ENCODE measurements at regions not wholly inside any gene's neighbourhood (a gene's known extent, or its start where the extent isn't known, plus 50 kb on each side); places are given as distances from the start of the nearest gene placed in this dataset.

GRCh38 chr13:79973533-79973963, 367.4 kb downstream of the SPRY2 start:
- H4K8ac ChIP-seq (ENCODE audit: low read depth, low read length), result no peak overlapping the region
- no peak overlapping the region for H3K4me2 ChIP-seq (ENCODE audit: insufficient read depth, low read length, poor library complexity, severe bottlenecking)
- H3K36me3 ChIP-seq (replicated peaks in 1 of 2; ENCODE audit: control insufficient read depth in 2 of 2, insufficient read depth in 2 of 2, low read length in 2 of 2), result no peaks in the 10 kb centered on the region
- no peak overlapping the region for H3K9ac ChIP-seq (ENCODE audit: low read depth, low read length, poor library complexity)
- no peak for DNase-seq (ENCODE audit: low spot score)
- H2BK120ac ChIP-seq (ENCODE audit: low read depth, low read length), result no peak overlapping the region
- H2AK5ac ChIP-seq (ENCODE audit: low read depth, low read length), result no peak overlapping the region
- no peak overlapping the region for H2BK12ac ChIP-seq (ENCODE audit: low read length)
- no peak overlapping the region for H3K14ac ChIP-seq (ENCODE audit: low read length)
- H3K79me1 ChIP-seq (ENCODE audit: low read depth, low read length), result no peaks in the 10 kb centered on the region
- no peak overlapping the region for H4K91ac ChIP-seq (ENCODE audit: low read depth, low read length, poor library complexity)
- H3K27me3 ChIP-seq (ENCODE audit: control insufficient read depth in 3 of 3, insufficient read depth in 3 of 3, low read depth in 1 of 3, low read length in 3 of 3), result no peaks in the 10 kb centered on the region
- H3K4me1 ChIP-seq (ENCODE audit: control insufficient read depth in 2 of 2, insufficient read depth in 1 of 2, low read depth in 1 of 2, low read length in 2 of 2), result peaks cover 2 to 6% of the 10 kb centered on the region in 2 donors
- H3K9me3 ChIP-seq (replicated peaks in 1 of 2; ENCODE audit: control insufficient read depth in 2 of 2, insufficient read depth in 1 of 2, low read depth in 1 of 2, low read length in 2 of 2), result peaks cover 12 to 24% of the 10 kb centered on the region in 2 donors
- no peak overlapping the region for H3K4me3 ChIP-seq (ENCODE audit: low read length in 2 of 2)
- peak overlapping the region; percentile 77 for H3K18ac ChIP-seq (ENCODE audit: low read length)
- no peak overlapping the region for H2BK15ac ChIP-seq (ENCODE audit: low read length)
- no peak overlapping the region for H3K27ac ChIP-seq (replicated peaks; ENCODE audit: low read length)
- H3K4ac ChIP-seq (ENCODE audit: low read length), result no peak overlapping the region
- H2BK5ac ChIP-seq (ENCODE audit: low read length), result no peak overlapping the region
- no peak overlapping the region for H3K23ac ChIP-seq (ENCODE audit: low read depth, low read length, poor library complexity)
- no peak overlapping the region for H2AFZ ChIP-seq (ENCODE audit: low read length)
- no CpG with 5 or more reads among the region's 4 CpGs for WGBS, 2 donors (ENCODE audit: extremely low coverage in 2 of 2, insufficient read length in 2 of 2, insufficient replicate concordance in 1 of 2)

DNA sequence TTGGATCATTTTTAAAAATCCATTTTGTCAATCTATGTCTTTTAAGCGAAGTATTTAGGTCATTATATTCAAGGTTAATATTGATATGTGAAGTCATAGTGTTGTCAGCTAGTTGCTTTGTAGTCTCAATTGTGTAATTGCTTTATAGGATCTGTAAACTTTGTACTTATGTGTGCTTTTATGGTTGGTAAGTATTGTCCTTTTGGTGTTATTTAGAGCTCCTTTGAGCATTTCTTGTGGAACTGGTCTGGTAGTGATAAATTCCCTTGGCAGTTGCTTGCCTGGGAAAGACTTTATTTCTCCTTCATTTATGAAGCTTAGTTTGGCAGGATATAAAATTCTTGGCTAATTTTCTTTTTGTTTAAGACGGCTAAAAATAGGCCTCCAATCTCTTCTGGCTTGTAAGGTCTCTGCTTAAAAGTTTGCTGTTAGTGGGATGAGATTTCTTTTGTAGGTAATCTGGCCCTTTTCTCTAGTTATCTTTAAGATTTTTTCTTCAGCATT, 368.8 kb downstream of the SPRY2 start:
- Histone ChIP-seq H2BK120ac (ENCODE audit: low read depth, low read length) (no peak overlapping the region), H2BK12ac (ENCODE audit: low read length) (no peak overlapping the region), H3K36me3 (replicated peaks in 1 of 2; ENCODE audit: control insufficient read depth in 2 of 2, insufficient read depth in 2 of 2, low read length in 2 of 2) (no peaks in the 10 kb centered on the region), H3K27me3 (ENCODE audit: control insufficient read depth in 3 of 3, insufficient read depth in 3 of 3, low read depth in 1 of 3, low read length in 3 of 3) (no peaks in the 10 kb centered on the region), H3K9ac (ENCODE audit: low read depth, low read length, poor library complexity) (no peak overlapping the region), H3K23ac (ENCODE audit: low read depth, low read length, poor library complexity) (no peak overlapping the region), H4K91ac (ENCODE audit: low read depth, low read length, poor library complexity) (no peak overlapping the region), H3K4ac (ENCODE audit: low read length) (no peak overlapping the region), H2AK5ac (ENCODE audit: low read depth, low read length) (no peak overlapping the region), H3K4me3 (ENCODE audit: low read length in 2 of 2) (no peak overlapping the region), H4K8ac (ENCODE audit: low read depth, low read length) (no peak overlapping the region), H3K27ac (replicated peaks; ENCODE audit: low read length) (no peak overlapping the region), H2BK5ac (ENCODE audit: low read length) (no peak overlapping the region), H3K4me2 (ENCODE audit: insufficient read depth, low read length, poor library complexity, severe bottlenecking) (no peak overlapping the region), H3K9me3 (replicated peaks in 1 of 2; ENCODE audit: control insufficient read depth in 2 of 2, insufficient read depth in 1 of 2, low read depth in 1 of 2, low read length in 2 of 2) (peaks cover 12 to 24% of the 10 kb centered on the region in 2 donors), H3K79me1 (ENCODE audit: low read depth, low read length) (no peaks in the 10 kb centered on the region), H3K18ac (ENCODE audit: low read length) (no peak overlapping the region), H3K14ac (ENCODE audit: low read length) (no peak overlapping the region), H2BK15ac (ENCODE audit: low read length) (no peak overlapping the region), H3K4me1 (ENCODE audit: control insufficient read depth in 2 of 2, insufficient read depth in 1 of 2, low read depth in 1 of 2, low read length in 2 of 2) (peaks cover 2 to 6% of the 10 kb centered on the region in 2 donors), H2AFZ (ENCODE audit: low read length) (no peak overlapping the region)
- no peak for DNase-seq (ENCODE audit: low spot score)
- WGBS, 2 donors (ENCODE audit: extremely low coverage in 2 of 2, insufficient read length in 2 of 2, insufficient replicate concordance in 1 of 2), result no CpG with 5 or more reads among the region's 2 CpGs

GRCh38 chr13:79966493-79966895, 374.4 kb downstream of the SPRY2 start:
- WGBS, 2 donors (ENCODE audit: extremely low coverage in 2 of 2, insufficient read length in 2 of 2, insufficient replicate concordance in 1 of 2), result no CpG with 5 or more reads among the region's 2 CpGs
- no peaks in the 10 kb centered on the region for H3K79me1 ChIP-seq (ENCODE audit: low read depth, low read length)
- H2AFZ ChIP-seq (ENCODE audit: low read length), result peak overlapping the region; percentile 33
- no peak overlapping the region for H3K4me2 ChIP-seq (ENCODE audit: insufficient read depth, low read length, poor library complexity, severe bottlenecking)
- H3K18ac ChIP-seq (ENCODE audit: low read length), result no peak overlapping the region
- no peaks in the 10 kb centered on the region for H3K36me3 ChIP-seq (replicated peaks in 1 of 2; ENCODE audit: control insufficient read depth in 2 of 2, insufficient read depth in 2 of 2, low read length in 2 of 2)
- H4K91ac ChIP-seq (ENCODE audit: low read depth, low read length, poor library complexity), result no peak overlapping the region
- no peak overlapping the region for H3K14ac ChIP-seq (ENCODE audit: low read length)
- H3K4me3 ChIP-seq (ENCODE audit: low read length in 2 of 2), result no peak overlapping the region
- no peak for DNase-seq (ENCODE audit: low spot score)
- H2BK12ac ChIP-seq (ENCODE audit: low read length), result no peak overlapping the region
- H3K4me1 ChIP-seq (ENCODE audit: control insufficient read depth in 2 of 2, insufficient read depth in 1 of 2, low read depth in 1 of 2, low read length in 2 of 2), result no peaks in the 10 kb centered on the region
- no peak overlapping the region for H3K9ac ChIP-seq (ENCODE audit: low read depth, low read length, poor library complexity)
- H2BK120ac ChIP-seq (ENCODE audit: low read depth, low read length), result no peak overlapping the region
- H2BK5ac ChIP-seq (ENCODE audit: low read length), result no peak overlapping the region
- H2BK15ac ChIP-seq (ENCODE audit: low read length), result no peak overlapping the region
- H4K8ac ChIP-seq (ENCODE audit: low read depth, low read length), result no peak overlapping the region
- H3K9me3 ChIP-seq (replicated peaks in 1 of 2; ENCODE audit: control insufficient read depth in 2 of 2, insufficient read depth in 1 of 2, low read depth in 1 of 2, low read length in 2 of 2), result no peaks in the 10 kb centered on the region
- H3K4ac ChIP-seq (ENCODE audit: low read length), result no peak overlapping the region
- no peaks in the 10 kb centered on the region for H3K27me3 ChIP-seq (ENCODE audit: control insufficient read depth in 3 of 3, insufficient read depth in 3 of 3, low read depth in 1 of 3, low read length in 3 of 3)
- H3K27ac ChIP-seq (replicated peaks; ENCODE audit: low read length), result no peak overlapping the region
- H2AK5ac ChIP-seq (ENCODE audit: low read depth, low read length), result no peak overlapping the region
- H3K23ac ChIP-seq (ENCODE audit: low read depth, low read length, poor library complexity), result no peak overlapping the region

DNA sequence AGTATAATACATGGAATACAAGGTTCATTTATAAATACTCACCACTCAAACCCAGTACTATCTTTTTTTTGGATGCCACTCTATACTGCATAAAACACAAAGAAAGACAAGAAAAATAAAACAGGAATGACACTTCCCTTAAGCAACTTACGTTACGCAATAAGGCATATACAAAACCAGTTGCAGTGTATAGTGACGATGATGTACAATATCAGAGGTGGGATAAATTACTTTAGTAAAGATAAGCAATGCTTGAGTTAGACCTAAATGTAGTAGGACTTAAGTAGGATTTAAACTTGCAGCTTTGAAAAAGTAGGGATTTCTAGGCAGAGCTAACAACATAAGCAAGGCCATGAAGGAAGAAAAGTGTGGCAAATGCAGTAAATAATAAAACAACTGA, 374.9 kb downstream of the SPRY2 start:
- no peaks in the 10 kb centered on the region for H3K27me3 ChIP-seq (ENCODE audit: control insufficient read depth in 3 of 3, insufficient read depth in 3 of 3, low read depth in 1 of 3, low read length in 3 of 3)
- H3K14ac ChIP-seq (ENCODE audit: low read length), result no peak overlapping the region
- H3K79me1 ChIP-seq (ENCODE audit: low read depth, low read length), result no peaks in the 10 kb centered on the region
- no peak overlapping the region for H2AK5ac ChIP-seq (ENCODE audit: low read depth, low read length)
- DNase-seq (ENCODE audit: low spot score), result no peak
- no peaks in the 10 kb centered on the region for H3K4me1 ChIP-seq (ENCODE audit: control insufficient read depth in 2 of 2, insufficient read depth in 1 of 2, low read depth in 1 of 2, low read length in 2 of 2)
- H3K36me3 ChIP-seq (replicated peaks in 1 of 2; ENCODE audit: control insufficient read depth in 2 of 2, insufficient read depth in 2 of 2, low read length in 2 of 2), result no peaks in the 10 kb centered on the region
- no peak overlapping the region for H2BK12ac ChIP-seq (ENCODE audit: low read length)
- H3K4me3 ChIP-seq (ENCODE audit: low read length in 2 of 2), result no peak overlapping the region
- peak overlapping the region; percentile 33 for H2AFZ ChIP-seq (ENCODE audit: low read length)
- no peak overlapping the region for H2BK15ac ChIP-seq (ENCODE audit: low read length)
- H3K23ac ChIP-seq (ENCODE audit: low read depth, low read length, poor library complexity), result no peak overlapping the region
- no peak overlapping the region for H3K27ac ChIP-seq (replicated peaks; ENCODE audit: low read length)
- no peak overlapping the region for H4K8ac ChIP-seq (ENCODE audit: low read depth, low read length)
- no peak overlapping the region for H4K91ac ChIP-seq (ENCODE audit: low read depth, low read length, poor library complexity)
- no peak overlapping the region for H2BK120ac ChIP-seq (ENCODE audit: low read depth, low read length)
- no peak overlapping the region for H3K9ac ChIP-seq (ENCODE audit: low read depth, low read length, poor library complexity)
- H3K9me3 ChIP-seq (replicated peaks in 1 of 2; ENCODE audit: control insufficient read depth in 2 of 2, insufficient read depth in 1 of 2, low read depth in 1 of 2, low read length in 2 of 2), result no peaks in the 10 kb centered on the region
- H3K18ac ChIP-seq (ENCODE audit: low read length), result no peak overlapping the region
- no CpG with 5 or more reads among the region's 3 CpGs for WGBS, 2 donors (ENCODE audit: extremely low coverage in 2 of 2, insufficient read length in 2 of 2, insufficient replicate concordance in 1 of 2)
- H3K4me2 ChIP-seq (ENCODE audit: insufficient read depth, low read length, poor library complexity, severe bottlenecking), result no peak overlapping the region
- H2BK5ac ChIP-seq (ENCODE audit: low read length), result no peak overlapping the region
- H3K4ac ChIP-seq (ENCODE audit: low read length), result no peak overlapping the region

Measured in neuronal stem cell (in vitro differentiated cells).